ENCODE measurements at regions not wholly inside any gene's neighbourhood (a gene's known extent, or its start where the extent isn't known, plus 50 kb on each side); places are given as distances from the start of the nearest gene placed in this dataset.

GRCh38 chrX:128216364-128216763, 164.2 kb upstream of the ACTRT1 start:
- DNase-seq (ENCODE audit: low read depth in 1 of 2, low spot score in 1 of 2) (no peak), ATAC-seq (no peak), FAIRE-seq (no peak)
- Histone ChIP-seq H3K9me3 (no peaks in the 10 kb centered on the region), H3K4me1 (no peaks in the 10 kb centered on the region), H3K4me3 (no peak overlapping the region), H3K27ac (no peak overlapping the region), H3K4me2 (no peak overlapping the region)
- POLR2A ChIA-PET: no interaction called here
- CTCF ChIA-PET: no interaction called here
- no peak for TF ChIP-seq CEBPB (IDR thresholded peaks at IDR 0.05)
- no peak for TF ChIP-seq RFX5 (IDR thresholded peaks at IDR 0.05)
- TF ChIP-seq ELK1 (IDR thresholded peaks at IDR 0.05; ENCODE audit: low read depth, low read length): no peak
- TF ChIP-seq REST (IDR thresholded peaks at IDR 0.05): no peak
- no peak for TF ChIP-seq MAZ (IDR thresholded peaks at IDR 0.05; ENCODE audit: borderline replicate concordance, low read depth, low read length)
- TF ChIP-seq USF2 (IDR thresholded peaks at IDR 0.05): no peak
- no peak for TF ChIP-seq RCOR1 (IDR thresholded peaks at IDR 0.05; ENCODE audit: low read depth, low read length)
- no peak for TF ChIP-seq KDM5A (IDR thresholded peaks at IDR 0.05)
- no peak for TF ChIP-seq JUNB (IDR thresholded peaks at IDR 0.05)
- TF ChIP-seq ATOH8 (CRISPR knock-in tag; IDR thresholded peaks at IDR 0.05; ENCODE audit: low read depth): no peak
- no peak for TF ChIP-seq HOXB5 (CRISPR knock-in tag; IDR thresholded peaks at IDR 0.05)
- TF ChIP-seq CBX2 (IDR thresholded peaks at IDR 0.05; ENCODE audit: borderline replicate concordance, low read depth): no peak
- no peak for TF ChIP-seq JUN (IDR thresholded peaks at IDR 0.05)
- TF ChIP-seq BHLHE40 (IDR thresholded peaks at IDR 0.05; ENCODE audit: low read depth, low read length): no peak
- TF ChIP-seq MAX (IDR thresholded peaks at IDR 0.05): no peak
- no peak for TF ChIP-seq CHD2 (IDR thresholded peaks at IDR 0.05; ENCODE audit: low read length, partially characterized antibody)
- TF ChIP-seq HDAC2 (IDR thresholded peaks at IDR 0.05): no peak
- 31% methylated on average over 3 of the region's 3 CpGs for WGBS (ENCODE audit: missing lambda C conversion rate)

GRCh38 chrX:128165884-128166408, 113.7 kb upstream of the ACTRT1 start:
- FAIRE-seq: no peak
- no peaks in the 10 kb centered on the region for H3K9me3 ChIP-seq
- WGBS (ENCODE audit: missing lambda C conversion rate): 17% methylated on average over 2 of the region's 2 CpGs
- H3K27ac ChIP-seq: no peak overlapping the region
- no peak for ATAC-seq
- TF ChIP-seq CTCF (IDR thresholded peaks at IDR 0.05) (no peak), RAD21 (conservative IDR thresholded peaks at IDR 0.05 in 1 of 2, IDR thresholded peaks at IDR 0.05 in 1 of 2) (no peak), ZSCAN20 (CRISPR knock-in tag; IDR thresholded peaks at IDR 0.05) (no peak), CHD4 (IDR thresholded peaks at IDR 0.05; ENCODE audit: borderline replicate concordance) (no peak), PBX3 (IDR thresholded peaks at IDR 0.05) (no peak), JUN (IDR thresholded peaks at IDR 0.05) (no peak), HDAC2 (IDR thresholded peaks at IDR 0.05) (no peak), FOSL2 (IDR thresholded peaks at IDR 0.05) (no peak), FOSL2 (CRISPR knock-in tag; IDR thresholded peaks at IDR 0.05) (no peak), CBX2 (IDR thresholded peaks at IDR 0.05; ENCODE audit: borderline replicate concordance, low read depth) (no peak), ZC3H11A (IDR thresholded peaks at IDR 0.05) (no peak)
- H3K4me3 ChIP-seq: no peak overlapping the region
- CTCF ChIA-PET: no interaction called here
- no peak overlapping the region for H3K4me2 ChIP-seq
- DNase-seq (ENCODE audit: low read depth in 1 of 2, low spot score in 1 of 2): no peak
- no peaks in the 10 kb centered on the region for H3K4me1 ChIP-seq
- POLR2A ChIA-PET: no interaction called here

Data from A549 (cell line).